Neural cell (in vitro differentiated cells): ENCODE measurements at regions not wholly inside any gene's neighbourhood (a gene's known extent, or its start where the extent isn't known, plus 50 kb on each side); places are given as distances from the start of the nearest gene placed in this dataset.

Experiments
- H2AFZ ChIP-seq: fragments of 200-600, 300-800 bp; sonication (generic), shearing (Covaris generic); 2 replicates; pipeline ENCODE4 v1.6.0; 2014; ENCODE audit warnings: low read depth, mild to moderate bottlenecking, antibody characterized with exemption, low read length, moderate library complexity
- H3F3A ChIP-seq: fragments of 200-600 bp; shearing (Covaris generic); 2 replicates; pipeline ENCODE4 v1.6.1; 2016; ENCODE audit warnings: mild to moderate bottlenecking, moderate library complexity, mixed read lengths, antibody characterized with exemption, low read length; ENCODE audit not compliant: insufficient read depth, poor library complexity, severe bottlenecking
- H3K27ac ChIP-seq: fragments of 200-600, 300-800 bp; sonication (generic), shearing (Covaris generic); 2 replicates; pipeline ENCODE4 v1.5.1; 2014; ENCODE audit warnings: mild to moderate bottlenecking, low read length, moderate library complexity
- H3K27me3 ChIP-seq: fragments of 300-800, 200-600 bp; sonication (generic), shearing (Covaris generic); 2 replicates; pipeline ENCODE4 v1.6.0; 2014; ENCODE audit warnings: mild to moderate bottlenecking, low read depth, low read length, moderate library complexity; ENCODE audit not compliant: insufficient read depth
- H3K36me3 ChIP-seq: fragments of 300-800, 200-600 bp; sonication (generic), shearing (Covaris generic); 2 replicates; pipeline ENCODE4 v1.5.1; 2014; ENCODE audit warnings: mild to moderate bottlenecking, antibody characterized with exemption, low read length, moderate library complexity; ENCODE audit not compliant: insufficient read depth
- H3K4me2 ChIP-seq: fragments of 300-800, 200-600 bp; sonication (generic), shearing (Covaris generic); 2 replicates; pipeline ENCODE4 v1.6.0; 2014; ENCODE audit warnings: mild to moderate bottlenecking, low read length
- H3K4me3 ChIP-seq: fragments of 300-800, 200-600 bp; sonication (generic), shearing (Covaris generic); 2 replicates; pipeline ENCODE4 v1.5.1; 2014; ENCODE audit warnings: mild to moderate bottlenecking, low read length, moderate library complexity
- H3K79me2 ChIP-seq: fragments of 200-600 bp; shearing (Covaris generic); replicated peaks from 2 replicates; pipeline ENCODE4 v1.6.0; 2014; ENCODE audit warnings: mild to moderate bottlenecking, low read length, moderate library complexity; ENCODE audit not compliant: insufficient read depth
- H3K9ac ChIP-seq: fragments of 300-800, 200-600 bp; sonication (generic), shearing (Covaris generic); 2 replicates; pipeline ENCODE4 v1.6.1; 2016; ENCODE audit warnings: mild to moderate bottlenecking, low read length, mixed read lengths
- H3K9me2 ChIP-seq: fragments of 200-600 bp; shearing (Covaris generic); 2 replicates; pipeline ENCODE4 v1.6.1; 2016; ENCODE audit warnings: mild to moderate bottlenecking, low read length, mixed read lengths; ENCODE audit not compliant: insufficient read depth
- H3K9me3 ChIP-seq: fragments of 200-600, 300-800 bp; sonication (generic), shearing (Covaris generic); 2 replicates; pipeline ENCODE4 v1.6.1; 2016; ENCODE audit warnings: mild to moderate bottlenecking, mixed run types, low read length, moderate library complexity, mixed read lengths
- H4K20me1 ChIP-seq: fragments of 200-600 bp; shearing (Covaris generic); 2 replicates; pipeline ENCODE4 v1.6.1; 2016; ENCODE audit warnings: mild to moderate bottlenecking, mixed run types; ENCODE audit not compliant: insufficient read depth
- CTCF ChIP-seq: fragments of 450-650 bp; IDR thresholded peaks from 2 replicates; pipeline ENCODE4 v1.5.1; 2014; ENCODE audit warnings: antibody characterized with exemption, mild to moderate bottlenecking, moderate library complexity; ENCODE audit not compliant: poor library complexity, severe bottlenecking
- EP300 ChIP-seq: fragments of 450-650 bp; conservative IDR thresholded peaks from 2 replicates; pipeline ENCODE4 v1.6.1; 2014; ENCODE audit warnings: antibody characterized with exemption, mild to moderate bottlenecking, moderate library complexity; ENCODE audit not compliant: poor library complexity, severe bottlenecking
- EZH2 ChIP-seq: fragments of 200-600, 300-800 bp; shearing (Covaris generic), sonication (generic); IDR thresholded peaks from 2 replicates; pipeline ENCODE4 v1.6.1; 2014; ENCODE audit warnings: antibody characterized with exemption, low read length, borderline replicate concordance, mild to moderate bottlenecking; ENCODE audit not compliant: insufficient read depth, poor library complexity, severe bottlenecking
- MXI1 ChIP-seq: fragments of 450-650 bp; conservative IDR thresholded peaks from 2 replicates; pipeline ENCODE4 v1.6.1; 2014; ENCODE audit warnings: antibody characterized with exemption, mild to moderate bottlenecking; ENCODE audit not compliant: poor library complexity, severe bottlenecking
- POLR2AphosphoS5 ChIP-seq: IDR thresholded peaks from 2 replicates; pipeline ENCODE4 v1.6.1; 2012
- RAD21 ChIP-seq: fragments of 450-650 bp; conservative IDR thresholded peaks from 2 replicates; pipeline ENCODE4 v1.6.1; 2014; ENCODE audit warnings: antibody characterized with exemption, mild to moderate bottlenecking, moderate library complexity
- SMC3 ChIP-seq: fragments of 450-650 bp; conservative IDR thresholded peaks from 2 replicates; pipeline ENCODE4 v1.6.1; 2014; ENCODE audit warnings: antibody characterized with exemption, mild to moderate bottlenecking, moderate library complexity; ENCODE audit not compliant: poor library complexity
- TAF1 ChIP-seq: IDR thresholded peaks from 2 replicates; pipeline ENCODE4 v1.6.1; 2012; ENCODE audit warnings: low read depth
- TF ChIP-seq, protein P1 (sequence below): IDR thresholded peaks from 2 replicates; pipeline ENCODE4 v1.6.1; 2012; ENCODE audit warnings: borderline replicate concordance

DNA sequence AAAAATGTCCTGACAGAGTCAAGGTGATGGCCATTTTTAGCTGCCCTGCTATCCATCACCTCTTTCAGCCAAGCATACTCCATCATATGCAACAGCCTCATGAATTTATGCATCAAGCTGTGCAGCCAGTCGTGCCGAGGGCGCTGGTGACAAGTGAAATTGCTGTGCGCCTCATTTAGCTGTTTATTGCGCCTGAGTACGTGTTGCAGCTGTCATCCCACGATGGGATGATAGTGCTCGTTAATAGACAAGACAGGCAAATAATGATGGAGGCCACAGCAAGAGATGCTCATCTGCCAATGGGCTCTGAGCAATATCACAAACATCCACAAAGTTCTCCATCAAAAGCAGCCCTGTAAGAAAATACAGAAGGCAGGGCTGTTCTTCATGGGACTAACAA, 562.3 kb upstream of the POU3F2 start:
- no peaks in the 10 kb centered on the region for H3K27me3 ChIP-seq
- no peak for TF ChIP-seq CTCF
- TF ChIP-seq, protein P1, sequence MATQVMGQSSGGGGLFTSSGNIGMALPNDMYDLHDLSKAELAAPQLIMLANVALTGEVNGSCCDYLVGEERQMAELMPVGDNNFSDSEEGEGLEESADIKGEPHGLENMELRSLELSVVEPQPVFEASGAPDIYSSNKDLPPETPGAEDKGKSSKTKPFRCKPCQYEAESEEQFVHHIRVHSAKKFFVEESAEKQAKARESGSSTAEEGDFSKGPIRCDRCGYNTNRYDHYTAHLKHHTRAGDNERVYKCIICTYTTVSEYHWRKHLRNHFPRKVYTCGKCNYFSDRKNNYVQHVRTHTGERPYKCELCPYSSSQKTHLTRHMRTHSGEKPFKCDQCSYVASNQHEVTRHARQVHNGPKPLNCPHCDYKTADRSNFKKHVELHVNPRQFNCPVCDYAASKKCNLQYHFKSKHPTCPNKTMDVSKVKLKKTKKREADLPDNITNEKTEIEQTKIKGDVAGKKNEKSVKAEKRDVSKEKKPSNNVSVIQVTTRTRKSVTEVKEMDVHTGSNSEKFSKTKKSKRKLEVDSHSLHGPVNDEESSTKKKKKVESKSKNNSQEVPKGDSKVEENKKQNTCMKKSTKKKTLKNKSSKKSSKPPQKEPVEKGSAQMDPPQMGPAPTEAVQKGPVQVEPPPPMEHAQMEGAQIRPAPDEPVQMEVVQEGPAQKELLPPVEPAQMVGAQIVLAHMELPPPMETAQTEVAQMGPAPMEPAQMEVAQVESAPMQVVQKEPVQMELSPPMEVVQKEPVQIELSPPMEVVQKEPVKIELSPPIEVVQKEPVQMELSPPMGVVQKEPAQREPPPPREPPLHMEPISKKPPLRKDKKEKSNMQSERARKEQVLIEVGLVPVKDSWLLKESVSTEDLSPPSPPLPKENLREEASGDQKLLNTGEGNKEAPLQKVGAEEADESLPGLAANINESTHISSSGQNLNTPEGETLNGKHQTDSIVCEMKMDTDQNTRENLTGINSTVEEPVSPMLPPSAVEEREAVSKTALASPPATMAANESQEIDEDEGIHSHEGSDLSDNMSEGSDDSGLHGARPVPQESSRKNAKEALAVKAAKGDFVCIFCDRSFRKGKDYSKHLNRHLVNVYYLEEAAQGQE, result peak; percentile 88
- TF ChIP-seq TAF1, result no peak
- TF ChIP-seq EZH2, result no peak
- TF ChIP-seq MXI1, result peak; percentile 35
- TF ChIP-seq POLR2AphosphoS5, result peak; percentile 100
- TF ChIP-seq EP300, result peak; percentile 100
- peak; percentile 65 for TF ChIP-seq SMC3
- TF ChIP-seq RAD21, result peak; percentile 55
- H3K9me2 ChIP-seq, result no peaks in the 10 kb centered on the region
- H3K79me2 ChIP-seq, result no peaks in the 10 kb centered on the region
- H3K4me3 ChIP-seq, result peak overlapping the region; percentile 43
- H3F3A ChIP-seq, result peaks cover 7% of the 10 kb centered on the region
- no peaks in the 10 kb centered on the region for H3K9me3 ChIP-seq
- no peaks in the 10 kb centered on the region for H4K20me1 ChIP-seq
- no peak overlapping the region for H3K9ac ChIP-seq
- H3K4me2 ChIP-seq, result peak overlapping the region; percentile 54
- no peaks in the 10 kb centered on the region for H3K36me3 ChIP-seq
- no peak overlapping the region for H2AFZ ChIP-seq
- peak overlapping the region; percentile 82 for H3K27ac ChIP-seq

DNA sequence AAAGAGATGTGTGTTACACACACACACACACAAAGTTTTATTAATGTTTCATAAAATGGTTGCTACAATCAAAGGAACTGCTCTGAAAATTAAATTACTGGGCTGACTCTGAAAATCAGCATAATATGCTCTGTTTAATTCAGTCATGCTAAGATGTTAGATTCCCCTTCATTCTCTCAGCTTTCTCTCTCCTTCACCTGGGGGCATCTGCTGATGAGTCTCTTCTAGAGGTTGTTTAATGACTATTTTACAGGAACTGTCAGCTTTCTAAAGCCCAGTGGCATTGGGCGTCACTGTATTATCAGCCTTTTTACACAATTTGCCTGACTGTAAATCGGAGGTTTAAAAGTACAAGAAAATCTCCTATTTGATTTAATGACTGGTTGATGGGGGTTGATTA, 559.7 kb upstream of the POU3F2 start:
- Histone ChIP-seq H3K27ac (peak overlapping the region; percentile 82), H3K36me3 (no peaks in the 10 kb centered on the region), H3K9me2 (no peaks in the 10 kb centered on the region), H3K79me2 (no peaks in the 10 kb centered on the region), H3K9ac (no peak overlapping the region), H3F3A (peaks cover 7% of the 10 kb centered on the region), H4K20me1 (no peaks in the 10 kb centered on the region), H3K9me3 (no peaks in the 10 kb centered on the region), H3K4me2 (no peak overlapping the region), H3K4me3 (peak overlapping the region; percentile 11), H3K27me3 (no peaks in the 10 kb centered on the region), H2AFZ (no peak overlapping the region)
- TF ChIP-seq CTCF (no peak), EP300 (peak; percentile 20)
